ENCODE measurements at regions not wholly inside any gene's neighbourhood (a gene's known extent, or its start where the extent isn't known, plus 50 kb on each side); places are given as distances from the start of the nearest gene placed in this dataset.
"Not testable (repeated sequence)": the region's sequence is repeated elsewhere in the genome, so short reads cannot be mapped to it uniquely, and the experiment has no call there.

DNA sequence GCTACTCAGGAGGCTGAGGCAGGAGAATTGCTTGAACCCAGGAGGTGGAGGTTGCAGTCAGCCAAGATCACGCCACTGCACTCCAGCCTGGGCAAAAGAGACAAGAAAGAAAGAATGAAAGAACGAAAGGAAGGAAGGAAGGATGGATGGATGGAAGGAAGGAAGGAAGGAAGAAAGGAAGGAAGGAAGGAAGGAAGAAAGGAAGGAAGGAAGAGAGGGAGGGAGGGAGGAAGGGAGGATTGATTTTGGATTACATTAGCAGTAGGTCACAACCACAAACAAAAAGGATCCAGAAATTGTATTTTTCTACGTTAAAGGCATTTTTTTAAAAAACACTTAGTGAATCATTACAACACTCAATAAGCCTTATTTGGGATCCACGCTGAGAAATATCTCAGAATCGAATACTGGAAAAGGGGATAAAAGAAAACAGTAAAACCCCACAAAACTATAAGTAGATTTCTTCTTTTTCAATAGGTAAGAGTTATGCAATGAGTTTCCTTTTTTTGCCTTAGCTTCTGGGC lies 136.9 kb upstream of the FREM1 start:
- H3K4me3 ChIP-seq (ENCODE audit: low read depth, low read length): no peak overlapping the region

DNA sequence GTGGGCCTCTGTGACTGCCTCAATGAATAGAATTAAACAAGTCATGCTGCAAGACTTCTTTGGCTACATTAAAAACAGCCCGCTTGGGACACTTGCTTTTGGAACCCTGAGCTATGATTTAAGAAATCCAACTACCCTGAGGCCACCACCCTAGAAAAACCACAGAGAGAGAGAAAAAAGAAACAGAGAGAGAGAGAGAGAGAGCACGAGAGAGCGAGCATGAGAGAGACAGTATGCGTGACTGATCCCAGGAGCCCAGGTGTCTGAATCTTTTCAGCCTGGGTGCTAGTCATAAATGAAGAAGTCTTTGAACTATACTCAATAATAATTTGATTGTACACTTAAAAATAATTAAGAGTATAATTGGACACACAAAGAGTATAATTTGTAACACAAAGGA lies 123.1 kb upstream of the FREM1 start:
- H3K4me3 ChIP-seq (ENCODE audit: low read depth, low read length): no peak overlapping the region

DNA sequence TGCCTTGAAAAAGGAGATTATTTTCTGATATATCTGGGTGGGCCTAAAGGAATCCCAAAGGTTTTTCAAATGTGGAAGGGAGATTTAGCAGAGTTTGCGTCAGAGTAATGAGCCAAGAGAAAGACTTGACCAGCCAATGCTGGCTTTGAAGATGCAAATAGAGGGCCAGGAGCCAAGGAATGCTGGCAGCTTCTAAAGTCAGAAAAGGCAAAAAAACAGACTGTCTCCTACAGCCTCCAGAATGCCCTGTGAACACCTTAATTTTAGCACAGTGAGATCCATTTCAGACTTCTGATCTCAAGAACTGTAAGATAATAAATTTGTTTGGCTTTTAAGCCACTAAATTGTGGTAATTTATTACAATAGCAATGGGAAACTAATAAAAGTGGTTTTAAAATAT lies 122.6 kb upstream of the FREM1 start:
- H3K4me3 ChIP-seq (ENCODE audit: low read depth, low read length): no peak overlapping the region

DNA sequence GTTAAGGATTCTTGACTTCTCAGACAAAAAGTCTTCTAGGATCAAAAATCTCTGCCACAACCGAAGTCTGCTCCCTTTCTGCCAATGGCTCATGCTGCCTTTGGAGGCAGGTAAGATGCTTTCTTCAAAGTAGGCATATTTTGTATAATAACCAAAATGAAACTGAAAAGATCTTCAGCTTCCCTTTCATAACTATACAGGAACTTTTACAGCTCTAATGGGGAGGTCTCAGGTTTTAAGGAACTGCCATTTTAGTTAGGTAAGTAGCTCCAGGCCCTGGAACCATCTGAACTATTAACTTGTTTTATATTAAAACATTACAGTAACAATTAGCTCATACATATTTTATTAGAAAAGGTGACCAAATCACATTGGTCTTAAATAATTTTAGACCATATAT lies 110.9 kb upstream of the FREM1 start:
- no peak overlapping the region for H3K4me3 ChIP-seq (ENCODE audit: low read depth, low read length)

DNA sequence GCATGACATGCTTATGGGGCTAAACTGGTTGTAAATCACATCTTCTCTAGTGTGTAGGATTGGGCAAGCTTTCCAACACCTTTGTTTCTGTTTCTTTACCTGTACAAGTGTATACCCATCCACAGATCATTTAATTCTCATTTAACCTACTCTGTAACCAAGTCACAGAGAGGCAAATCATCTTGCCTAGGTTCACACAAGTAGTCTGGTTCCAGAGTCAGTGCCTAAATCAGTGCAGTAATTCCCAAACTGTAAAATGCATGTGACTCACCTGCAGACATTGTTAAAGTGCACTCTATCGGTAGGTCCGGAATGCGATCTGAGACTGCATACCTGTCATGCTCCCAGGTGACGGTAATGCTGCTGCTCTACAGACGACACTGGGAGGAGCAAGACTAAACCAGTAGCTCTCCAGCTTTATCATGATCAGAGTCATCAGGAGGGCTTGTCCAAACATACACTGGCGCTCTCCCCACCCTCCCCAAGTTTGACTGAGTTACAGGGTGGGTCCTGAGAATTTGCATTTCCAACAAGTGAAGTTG lies 107.9 kb upstream of the FREM1 start:
- no peak overlapping the region for H3K4me3 ChIP-seq (ENCODE audit: low read depth, low read length)

DNA sequence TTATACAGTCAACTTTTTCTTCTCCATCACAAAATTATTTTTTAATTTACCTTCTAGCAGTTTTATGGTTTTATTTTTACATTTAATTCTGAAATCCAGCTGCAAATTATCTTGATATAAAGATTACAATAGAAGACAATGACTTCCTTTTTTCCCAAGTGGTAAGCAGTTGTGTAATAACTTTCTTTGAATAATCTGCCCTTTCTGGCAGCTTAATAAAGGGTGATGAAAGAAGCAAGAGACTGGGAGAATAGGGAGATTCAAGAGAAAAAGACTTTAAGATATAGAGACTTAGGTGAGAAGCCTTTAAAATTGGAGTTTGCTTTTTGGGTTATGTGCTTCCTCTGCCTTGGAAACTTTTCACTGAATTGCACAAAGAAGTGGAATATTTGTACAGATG lies 100.4 kb upstream of the FREM1 start:
- H3K4me3 ChIP-seq (ENCODE audit: low read depth, low read length): no peak overlapping the region

DNA sequence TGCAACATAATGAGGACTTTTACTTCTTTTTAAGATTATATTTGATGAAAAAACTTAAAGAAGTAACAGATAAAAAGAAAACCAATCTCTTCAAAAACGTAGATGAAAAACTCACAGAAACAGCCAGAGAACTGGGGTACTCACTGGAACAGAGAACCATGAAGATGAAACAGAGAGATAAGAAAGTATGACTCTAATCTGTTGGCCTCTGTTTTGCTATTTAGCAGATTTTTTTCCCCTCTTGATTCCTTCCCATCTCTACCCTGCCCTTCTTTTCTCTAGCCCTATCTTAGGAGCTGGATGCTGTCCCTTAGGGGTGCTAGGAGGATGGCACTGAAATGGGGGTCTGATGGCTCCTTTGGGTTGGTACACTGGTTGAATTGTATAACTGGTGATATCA lies 97.5 kb upstream of the FREM1 start:
- no peak overlapping the region for H3K4me3 ChIP-seq (ENCODE audit: low read depth, low read length)

DNA sequence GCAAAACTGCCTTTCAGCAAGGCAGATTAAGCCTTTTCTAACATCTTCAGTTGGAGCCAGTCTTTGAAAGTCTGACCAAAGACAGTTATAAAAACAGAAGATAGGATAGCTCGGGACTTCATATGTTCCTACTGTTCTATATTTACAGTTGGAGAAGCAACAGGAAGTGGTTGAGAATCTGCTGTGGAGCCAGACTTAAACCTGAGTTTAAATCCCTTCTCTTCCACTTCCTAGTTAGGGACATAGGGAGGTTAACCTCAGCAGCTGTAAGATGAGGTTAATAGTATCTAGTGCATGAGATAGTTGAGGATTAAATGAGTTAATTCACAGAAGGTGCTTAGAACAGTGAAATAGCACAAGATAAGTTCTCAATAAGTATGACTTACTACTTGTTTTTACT lies 84.5 kb upstream of the FREM1 start:
- H3K4me3 ChIP-seq (ENCODE audit: low read depth, low read length): no peak overlapping the region

DNA sequence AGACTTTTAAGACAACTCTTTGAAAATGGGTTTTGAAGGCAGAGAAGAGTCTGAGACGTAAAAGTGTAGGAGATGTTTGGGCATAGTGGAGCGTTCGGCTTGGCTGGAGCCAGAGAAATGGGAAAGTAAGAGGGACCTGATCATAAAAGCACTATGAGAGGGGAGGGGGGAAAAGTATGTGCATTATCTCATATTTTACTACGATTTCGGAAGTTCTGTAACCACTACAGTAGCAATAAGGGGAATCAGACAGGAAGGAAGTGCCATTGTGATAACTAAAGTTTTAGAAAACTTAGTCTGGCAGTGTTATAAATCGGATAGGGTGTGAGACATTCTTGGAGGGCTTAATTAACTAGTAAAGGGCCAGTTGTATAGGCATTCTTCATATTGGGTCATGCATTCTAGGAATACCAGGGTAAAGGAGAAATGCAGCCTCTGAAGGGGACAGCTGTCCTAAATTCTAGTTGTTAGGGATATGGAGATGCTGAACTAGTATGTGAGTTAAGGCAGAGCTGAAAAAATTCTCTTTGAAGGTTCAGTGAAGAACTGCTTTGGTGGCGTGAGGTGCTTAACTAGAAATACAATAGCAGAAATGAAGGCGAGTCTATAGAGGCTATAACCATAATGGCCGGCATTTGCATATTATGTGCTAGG lies 83.8 kb upstream of the FREM1 start:
- peak overlapping the region; percentile 67 for H3K4me3 ChIP-seq (ENCODE audit: low read depth, low read length)

DNA sequence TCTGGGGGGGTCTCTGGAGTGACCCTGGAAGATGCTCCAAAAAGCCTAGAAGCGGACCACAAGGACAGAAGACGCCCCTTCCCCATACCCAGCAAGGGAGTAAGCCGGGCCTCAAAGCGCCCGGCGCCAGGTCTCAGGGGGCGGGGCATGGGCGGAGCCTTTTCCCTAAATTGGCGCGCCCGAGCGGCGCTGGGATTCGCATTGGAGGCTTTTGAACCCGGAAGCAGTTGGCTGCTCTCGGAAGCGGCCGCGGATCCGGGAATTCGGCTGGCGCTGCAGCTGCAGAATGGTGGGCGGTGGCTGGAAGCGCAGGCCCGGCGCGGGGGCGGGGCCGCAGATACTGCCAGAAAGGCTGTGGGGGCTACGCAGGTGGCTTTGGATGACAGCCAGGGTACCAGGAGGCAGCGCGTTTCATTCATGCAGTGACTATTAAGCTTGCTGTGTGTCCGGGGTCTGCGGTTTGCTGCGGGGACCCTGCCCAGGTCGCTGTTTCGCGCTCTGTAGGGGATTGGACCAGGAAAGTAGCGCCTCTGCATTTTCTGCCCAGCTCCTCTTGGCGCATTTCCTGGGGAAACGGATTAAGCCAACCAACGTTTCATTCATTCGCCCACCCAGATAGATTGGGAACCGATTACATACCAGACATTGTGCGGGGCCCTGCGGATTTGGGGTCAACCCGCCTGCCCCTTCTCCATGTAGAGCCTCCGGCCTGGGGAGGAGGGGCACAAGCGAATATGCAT lies 83.0 kb upstream of the FREM1 start:
- peak overlapping the region; percentile 67 for H3K4me3 ChIP-seq (ENCODE audit: low read depth, low read length)

DNA sequence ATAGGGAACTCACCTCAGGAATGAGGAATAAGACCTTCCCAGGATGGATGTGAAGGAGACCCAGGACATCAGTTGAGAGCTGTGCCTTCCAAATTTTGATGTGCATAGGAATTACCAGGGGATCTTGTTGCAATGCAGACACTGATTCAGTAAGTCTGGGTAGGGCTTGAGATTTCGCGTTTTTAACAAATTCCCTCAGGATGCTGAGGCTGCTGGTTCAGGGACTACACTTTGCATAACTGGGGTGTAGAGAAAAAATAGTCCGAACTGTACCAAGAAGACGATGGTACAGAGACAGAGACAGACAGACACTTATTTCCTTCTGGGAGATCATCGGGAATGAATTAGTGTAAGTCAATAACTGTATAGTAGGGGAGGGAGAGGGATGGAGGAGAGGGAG lies 82.3 kb upstream of the FREM1 start:
- H3K4me3 ChIP-seq (ENCODE audit: low read depth, low read length): no peak overlapping the region

DNA sequence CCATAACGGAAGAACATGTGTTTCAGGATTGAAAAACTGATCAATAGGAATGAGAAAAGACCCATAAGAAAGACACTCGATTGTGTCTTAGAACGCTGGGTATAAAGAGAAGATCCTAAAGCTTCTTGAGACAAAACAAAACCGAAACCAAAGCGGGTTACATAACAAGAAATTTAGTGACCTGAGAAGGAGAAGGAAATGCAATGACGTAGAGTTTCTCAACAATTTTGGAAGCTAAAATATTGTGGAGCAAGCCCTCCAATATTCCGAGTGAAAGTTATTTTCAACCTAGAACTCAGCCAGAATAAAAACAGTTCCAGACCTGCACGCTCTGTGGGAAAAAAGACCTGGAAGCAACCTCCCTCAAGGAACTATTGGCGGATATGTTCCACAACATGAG lies 81.9 kb upstream of the FREM1 start:
- no peak overlapping the region for H3K4me3 ChIP-seq (ENCODE audit: low read depth, low read length)

DNA sequence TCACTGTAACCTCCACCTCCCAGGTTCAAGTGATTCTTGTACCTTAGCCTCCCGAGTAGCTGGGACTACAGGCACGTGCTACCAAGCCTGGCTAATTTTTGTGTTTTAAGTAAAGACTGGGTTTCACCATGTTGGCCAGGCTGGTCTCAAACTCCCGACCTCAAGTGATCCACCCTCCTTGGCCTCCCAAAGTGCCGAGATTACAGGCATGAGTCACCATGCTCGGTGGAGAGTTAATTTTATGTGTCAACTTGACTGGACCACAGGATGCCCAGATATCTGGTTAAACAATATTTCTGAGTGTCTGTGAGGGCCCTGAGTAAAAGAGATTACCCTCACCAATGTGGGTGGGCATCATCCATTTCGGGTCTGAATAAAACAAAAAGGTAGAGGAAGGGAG lies 80.4 kb upstream of the FREM1 start:
- H3K4me3 ChIP-seq (ENCODE audit: low read depth, low read length): not testable (repeated sequence)

DNA sequence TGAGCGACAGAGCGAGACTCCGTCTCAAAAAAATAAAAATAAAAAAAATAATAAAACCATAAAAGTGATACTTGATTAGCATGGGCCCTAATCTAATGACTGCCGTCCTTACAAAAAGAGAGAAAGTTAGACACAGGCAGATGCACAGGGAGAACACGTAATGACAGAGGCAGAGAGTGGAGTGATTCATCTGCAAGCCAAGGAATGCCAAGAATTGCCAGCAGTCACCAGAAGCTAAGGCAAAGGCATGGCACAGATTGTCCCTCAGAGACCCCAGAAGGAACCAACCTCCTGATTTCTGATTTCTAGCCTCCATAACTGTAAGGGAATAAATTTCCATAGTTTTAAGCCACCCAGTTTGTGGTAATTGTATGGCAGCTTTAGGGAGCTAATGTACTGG lies 79.6 kb upstream of the FREM1 start:
- no peak overlapping the region for H3K4me3 ChIP-seq (ENCODE audit: low read depth, low read length)

DNA sequence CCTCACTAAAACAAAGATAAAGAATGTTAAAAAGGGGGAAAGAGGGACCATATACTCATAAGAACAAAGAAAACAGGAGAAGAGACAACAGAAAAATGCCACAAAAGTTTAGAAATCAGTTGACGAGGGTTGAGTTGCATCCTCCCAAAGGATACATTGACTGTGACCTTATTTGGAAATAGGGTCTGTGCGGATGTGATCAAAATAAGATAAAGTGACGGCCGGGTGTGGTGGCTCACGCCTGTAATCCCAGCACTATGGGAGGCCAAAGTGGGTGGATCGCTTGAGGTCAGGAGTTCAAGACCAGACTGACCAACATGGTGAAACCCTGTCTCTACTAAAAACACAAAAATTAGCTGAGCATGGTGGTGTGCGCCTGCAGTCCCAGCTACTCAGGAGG lies 79.1 kb upstream of the FREM1 start:
- H3K4me3 ChIP-seq (ENCODE audit: low read depth, low read length): not testable (repeated sequence)

DNA sequence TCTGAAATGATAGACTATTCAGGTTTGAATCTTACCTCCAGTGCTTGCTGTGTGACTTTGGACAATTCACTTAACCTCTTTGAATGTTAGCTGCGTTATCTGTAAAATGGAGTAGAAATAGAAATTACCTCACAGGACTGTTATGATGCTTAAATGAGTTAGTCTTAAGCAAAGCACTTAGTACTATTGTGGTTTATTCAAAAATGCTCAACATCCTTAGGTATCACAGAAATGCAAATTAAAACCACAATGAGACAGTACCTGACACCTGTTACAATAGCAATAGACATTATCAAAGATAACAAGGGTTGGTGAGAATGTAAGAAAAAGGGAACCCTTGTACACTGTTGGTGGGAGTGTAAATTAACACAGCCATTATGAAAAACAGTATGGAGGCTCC lies 77.6 kb upstream of the FREM1 start:
- H3K4me3 ChIP-seq (ENCODE audit: low read depth, low read length): no peak overlapping the region

DNA sequence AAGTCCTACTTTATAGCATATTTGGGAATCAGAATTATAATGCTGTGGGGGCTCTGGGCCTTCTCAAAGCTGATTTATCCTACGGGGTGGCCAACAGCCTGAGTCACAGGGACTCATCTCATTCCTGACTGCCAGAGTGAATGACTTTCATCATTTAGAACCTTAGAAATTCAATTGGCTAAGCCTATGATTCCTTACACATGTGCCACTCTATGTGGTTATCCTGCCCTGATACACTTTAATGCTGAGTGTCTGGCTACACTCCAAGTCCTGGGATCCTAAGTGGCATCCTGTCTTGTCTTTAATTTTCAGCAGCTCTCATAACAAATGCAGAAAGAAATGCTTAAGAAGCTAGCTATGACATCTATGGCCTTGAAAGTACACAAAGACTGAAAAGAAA lies 75.2 kb upstream of the FREM1 start:
- no peak overlapping the region for H3K4me3 ChIP-seq (ENCODE audit: low read depth, low read length)

DNA sequence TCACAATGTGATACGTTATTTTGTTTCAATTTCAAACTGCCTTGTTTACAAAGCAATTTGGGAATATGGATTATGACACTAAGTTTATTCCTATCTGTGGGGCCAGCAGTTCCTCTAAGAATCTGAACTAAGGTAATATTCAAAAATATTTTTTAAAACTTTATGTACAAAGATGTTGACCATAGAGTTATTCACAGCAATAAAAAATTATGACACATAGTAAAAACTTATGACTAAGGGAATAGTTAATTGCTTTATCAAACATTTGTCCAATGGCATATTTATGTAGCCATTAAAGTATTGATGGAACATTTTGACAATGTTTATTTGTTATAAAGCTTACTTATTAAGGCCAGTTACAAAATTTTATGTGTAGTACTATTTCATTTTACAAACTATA lies 73.4 kb upstream of the FREM1 start:
- no peak overlapping the region for H3K4me3 ChIP-seq (ENCODE audit: low read depth, low read length)

DNA sequence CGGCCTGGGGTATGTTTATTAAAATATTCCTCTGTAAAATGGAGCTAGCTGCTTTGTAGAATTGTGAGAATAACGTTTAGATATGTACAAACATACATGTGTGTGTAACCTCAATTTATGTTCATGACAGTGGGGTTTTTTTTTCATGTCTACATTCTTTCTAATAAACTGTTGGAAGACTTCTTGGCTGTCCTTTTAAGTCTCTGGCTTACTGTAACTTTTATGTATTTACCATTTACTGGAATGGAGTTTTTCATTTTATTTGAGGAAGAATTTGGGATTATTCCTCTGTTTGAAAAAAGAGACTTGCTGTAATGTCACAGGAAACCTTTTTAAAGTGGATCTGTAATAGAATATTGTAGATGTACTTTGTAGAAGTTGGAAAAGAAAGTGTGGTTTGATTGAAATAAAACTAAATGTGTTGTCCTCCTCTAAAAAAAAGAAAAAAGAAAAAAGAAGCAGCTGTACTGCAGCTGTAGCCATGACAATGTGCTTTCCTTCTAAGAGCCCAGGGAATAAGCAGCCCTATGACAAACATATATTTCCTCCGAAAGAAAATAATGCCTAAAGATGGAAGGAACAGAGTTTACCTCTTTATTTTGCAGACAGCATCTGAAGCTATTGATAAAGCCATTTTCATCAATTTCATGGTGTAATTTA lies 71.2 kb upstream of the FREM1 start:
- H3K4me3 ChIP-seq (ENCODE audit: low read depth, low read length): no peak overlapping the region

DNA sequence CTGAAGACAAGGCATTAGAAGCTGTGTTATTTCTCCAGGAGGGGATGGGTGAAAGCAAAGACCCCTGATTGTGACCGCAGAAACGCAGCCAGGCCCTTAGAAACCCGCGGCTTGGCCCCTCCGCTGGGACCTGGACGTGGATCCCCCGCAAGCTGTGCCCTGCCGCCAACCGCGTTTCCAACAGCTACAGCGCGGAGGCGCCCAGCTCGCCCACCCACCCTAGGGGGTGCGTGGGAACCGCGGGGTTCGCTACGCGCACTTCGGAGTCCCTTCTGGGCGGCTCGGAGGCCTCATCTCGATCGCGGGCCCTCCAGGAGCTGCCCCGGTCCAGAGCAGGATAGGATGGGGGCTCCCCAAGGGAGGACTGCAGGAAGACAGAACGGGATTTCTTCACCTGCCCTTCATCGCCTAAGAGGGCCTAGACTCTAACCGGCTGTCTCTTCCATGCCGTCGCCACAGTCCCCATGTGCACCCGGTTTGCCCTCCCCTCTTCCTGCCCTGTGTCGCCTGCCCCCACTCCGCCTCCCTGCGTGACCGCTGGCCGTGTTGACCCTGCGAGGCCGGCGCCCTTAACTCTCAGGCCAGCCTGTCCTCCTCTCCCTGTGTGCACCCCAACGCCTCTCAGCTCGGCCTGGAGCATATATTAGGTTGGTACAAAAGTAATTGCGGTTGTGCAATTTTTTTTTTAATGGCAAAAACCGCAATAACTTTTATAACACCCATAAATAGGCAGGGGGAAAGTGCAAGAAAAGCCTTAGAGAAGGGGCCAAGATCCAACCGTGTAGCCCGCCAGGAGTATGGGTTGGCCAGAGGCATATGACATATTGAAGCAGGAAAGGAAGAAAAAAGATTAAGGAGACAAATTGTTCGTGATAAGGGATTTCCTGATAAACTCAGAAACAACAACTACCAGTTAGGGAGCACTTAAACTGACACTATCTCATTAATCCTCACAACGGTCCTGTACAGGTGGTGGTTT lies 68.1 kb upstream of the FREM1 start:
- H3K4me3 ChIP-seq (ENCODE audit: low read depth, low read length): no peak overlapping the region

Measured in iPS-11a (cell line).